IMR-90 (cell line): ENCODE measurements at regions not wholly inside any gene's neighbourhood (a gene's known extent, or its start where the extent isn't known, plus 50 kb on each side); places are given as distances from the start of the nearest gene placed in this dataset.

Experiments used
- ATAC-seq: fragments of 200-7000 bp; cut with Tn5 transposase; 2 replicates; pipeline ENCODE4 v1.9.1; 2020; ENCODE audit warnings: low read depth, mild to moderate bottlenecking, moderate library complexity
- BruUV-seq: library from RNA; stranded (reverse); fragments of 400-500 nt; replicated peaks from 2 replicates; lab custom pipeline; 2021; lab: Mats Ljungman, UMichigan
- CTCF ChIA-PET: fragments of 300-600 bp; formaldehyde crosslinking; extraction: SDS; loops from one replicate; lab custom pipeline; 2021; ENCODE audit warnings: antibody characterized with exemption; lab: Yijun Ruan, JAX
- POLR2A ChIA-PET: fragments of 300-600 bp; sonication (Branson Sonifier 250); formaldehyde crosslinking; loops from one replicate; lab custom pipeline; 2022; ENCODE audit warnings: antibody characterized with exemption; ENCODE audit not compliant: unreplicated experiment; lab: Charles Lee
- DNase-seq: peaks from one replicate; pipeline ENCODE4 v3.0.0; 2013
- H2AFZ ChIP-seq: replicated peaks from 2 replicates; pipeline ENCODE3; 2013; ENCODE audit warnings: low read length, mild to moderate bottlenecking; ENCODE audit not compliant: poor library complexity
- H2AK5ac ChIP-seq: 2 replicates; pipeline ENCODE4 v1.6.1; 2013; ENCODE audit warnings: low read depth, low read length, inconsistent platforms
- H2AK9ac ChIP-seq: replicated peaks from 2 replicates; pipeline ENCODE3; 2013; ENCODE audit warnings: mild to moderate bottlenecking, low read depth, low read length, moderate library complexity; ENCODE audit not compliant: poor library complexity
- H2BK120ac ChIP-seq: 2 replicates; pipeline ENCODE4 v1.6.1; 2013; ENCODE audit warnings: low read depth, low read length, inconsistent platforms
- H2BK15ac ChIP-seq: 3 replicates; pipeline ENCODE4 v1.6.1; 2013; ENCODE audit warnings: low read depth, low read length, inconsistent platforms
- H2BK20ac ChIP-seq: 2 replicates; pipeline ENCODE4 v1.6.1; 2013; ENCODE audit warnings: low read depth, mild to moderate bottlenecking, inconsistent platforms, low read length, moderate library complexity
- H2BK5ac ChIP-seq: 2 replicates; pipeline ENCODE4 v1.6.1; 2013; ENCODE audit warnings: mild to moderate bottlenecking, low read depth, low read length, inconsistent platforms; ENCODE audit not compliant: poor library complexity, severe bottlenecking
- H3K14ac ChIP-seq: replicated peaks from 2 replicates; pipeline ENCODE4 v1.6.1; 2013; ENCODE audit warnings: low read depth, low read length, inconsistent platforms
- H3K18ac ChIP-seq: 2 replicates; pipeline ENCODE4 v1.6.1; 2013; ENCODE audit warnings: low read depth, low read length, control low read depth
- H3K23ac ChIP-seq: 2 replicates; pipeline ENCODE4 v1.6.1; 2013; ENCODE audit warnings: low read depth, low read length, inconsistent platforms
- H3K27ac ChIP-seq: 2 replicates; pipeline ENCODE4 v1.5.1; 2013; ENCODE audit warnings: mild to moderate bottlenecking, control low read depth, low read length; ENCODE audit not compliant: insufficient read depth
- H3K27me3 ChIP-seq: 2 replicates; pipeline ENCODE4 v1.6.1; 2013; ENCODE audit warnings: low read length; ENCODE audit not compliant: control insufficient read depth, insufficient read depth
- H3K36me3 ChIP-seq: 2 replicates; pipeline ENCODE4 v1.6.1; 2013; ENCODE audit warnings: low read length, mixed read lengths; ENCODE audit not compliant: control insufficient read depth, insufficient read depth
- H3K4ac ChIP-seq: 2 replicates; pipeline ENCODE4 v1.6.1; 2013; ENCODE audit warnings: low read depth, low read length, inconsistent platforms
- H3K4me1 ChIP-seq: 2 replicates; pipeline ENCODE4 v1.6.1; 2013; ENCODE audit warnings: low read length, mixed read lengths; ENCODE audit not compliant: control insufficient read depth, insufficient read depth
- H3K4me2 ChIP-seq: 2 replicates; pipeline ENCODE4 v1.6.1; 2013; ENCODE audit warnings: low read depth, mild to moderate bottlenecking, control low read depth, low read length, moderate library complexity
- H3K4me3 ChIP-seq: 2 replicates; pipeline ENCODE4 v1.5.1; 2013; ENCODE audit warnings: low read depth, mild to moderate bottlenecking, control low read depth, low read length, moderate library complexity; ENCODE audit not compliant: insufficient read depth
- H3K56ac ChIP-seq: 2 replicates; pipeline ENCODE4 v1.6.1; 2013; ENCODE audit warnings: low read length, inconsistent platforms; ENCODE audit not compliant: insufficient read depth; ENCODE audit errors: extremely low read depth
- H3K79me1 ChIP-seq, 2 experiments: 2 replicates each; pipeline ENCODE4 v1.6.1; 2013; ENCODE audit warnings: low read length in 2 of 2, inconsistent platforms in 1 of 2, low read depth in 1 of 2
- H3K9ac ChIP-seq: 2 replicates; pipeline ENCODE4 v1.6.1; 2013; ENCODE audit warnings: low read depth, low read length, control low read depth
- H3K9me1 ChIP-seq: 2 replicates; pipeline ENCODE4 v1.6.1; 2013; ENCODE audit warnings: low read length, inconsistent platforms; ENCODE audit not compliant: insufficient read depth
- H3K9me3 ChIP-seq: 2 replicates; pipeline ENCODE4 v1.6.1; 2013; ENCODE audit warnings: low read length; ENCODE audit not compliant: control insufficient read depth, insufficient read depth
- H4K20me1 ChIP-seq: 2 replicates; pipeline ENCODE4 v1.6.1; 2013; ENCODE audit warnings: low read length, inconsistent platforms; ENCODE audit not compliant: insufficient read depth
- H4K5ac ChIP-seq: 2 replicates; pipeline ENCODE4 v1.6.1; 2013; ENCODE audit warnings: mild to moderate bottlenecking, low read depth, low read length, control low read depth
- H4K8ac ChIP-seq, 2 experiments: 2 replicates each; pipeline ENCODE4 v1.6.1; 2013; ENCODE audit warnings: low read depth in 2 of 2, low read length in 2 of 2, control low read depth in 1 of 2, inconsistent platforms in 1 of 2
- H4K91ac ChIP-seq: 2 replicates; pipeline ENCODE4 v1.6.1; 2013; ENCODE audit warnings: low read depth, low read length, inconsistent platforms; ENCODE audit not compliant: insufficient read depth
- BHLHE40 ChIP-seq: fragments of 150-350 bp; IDR thresholded peaks from 2 replicates; pipeline ENCODE4 v1.6.1; 2016; ENCODE audit warnings: mild to moderate bottlenecking, low read depth, low read length
- CEBPB ChIP-seq: IDR thresholded peaks from 2 replicates; pipeline ENCODE4 v1.6.1; 2012; ENCODE audit warnings: low read depth, low read length, improper control_type of control experiment
- CHD1 ChIP-seq: IDR thresholded peaks from 2 replicates; pipeline ENCODE4 v1.6.1; 2012; ENCODE audit warnings: low read depth, low read length, improper control_type of control experiment
- FOS ChIP-seq: fragments of 150-350 bp; IDR thresholded peaks from 2 replicates; pipeline ENCODE4 v1.6.1; 2016; ENCODE audit warnings: low read depth, low read length
- MAFK ChIP-seq: IDR thresholded peaks from 2 replicates; pipeline ENCODE4 v1.6.1; 2012; ENCODE audit warnings: low read depth, low read length, improper control_type of control experiment
- MAZ ChIP-seq: IDR thresholded peaks from 2 replicates; pipeline ENCODE4 v1.6.1; 2012; ENCODE audit warnings: low read depth, mild to moderate bottlenecking, low read length, improper control_type of control experiment, moderate library complexity, borderline replicate concordance
- MXI1 ChIP-seq: IDR thresholded peaks from 2 replicates; pipeline ENCODE4 v1.6.1; 2012; ENCODE audit warnings: low read depth, mild to moderate bottlenecking, low read length, moderate library complexity, borderline replicate concordance
- NFE2L2 ChIP-seq: fragments of 150-350 bp; IDR thresholded peaks from 2 replicates; pipeline ENCODE4 v1.6.1; 2016; ENCODE audit warnings: low read depth, mild to moderate bottlenecking, low read length
- POLR2A ChIP-seq: IDR thresholded peaks from 2 replicates; pipeline ENCODE4 v1.6.1; 2012; ENCODE audit warnings: mild to moderate bottlenecking, low read depth, low read length
- RAD21 ChIP-seq: IDR thresholded peaks from 2 replicates; pipeline ENCODE4 v1.6.1; 2012; ENCODE audit warnings: low read length, improper control_type of control experiment
- RCOR1 ChIP-seq: IDR thresholded peaks from 2 replicates; pipeline ENCODE4 v1.6.1; 2012; ENCODE audit warnings: mild to moderate bottlenecking, low read length, improper control_type of control experiment; ENCODE audit not compliant: insufficient replicate concordance
- RFX5 ChIP-seq: IDR thresholded peaks from 2 replicates; pipeline ENCODE4 v1.8.0; 2012; ENCODE audit warnings: low read depth, mild to moderate bottlenecking, low read length, moderate library complexity
- SMC3 ChIP-seq: fragments of 150-350 bp; IDR thresholded peaks from 2 replicates; pipeline ENCODE4 v1.6.1; 2016; ENCODE audit warnings: low read depth, mild to moderate bottlenecking, antibody characterized with exemption, low read length, moderate library complexity
- WGBS, 2 experiments: methylation state at CpG; one replicate each; pipeline versions ENCODE4 v1.1.5 to v1.1.7; 2013; ENCODE audit warnings: missing lambda C conversion rate in 2 of 2; ENCODE audit not compliant: insufficient read length in 1 of 2; ENCODE audit errors: extremely low coverage in 2 of 2; 5-methylcytosine and 5-hydroxymethylcytosine counted together
- dilution Hi-C: fragments of 300-500 bp; cut with HindIII; formaldehyde crosslinking; loops from one replicate; pipeline ENCODE4 v1.14.3; 2018; ENCODE audit warnings: low sequenced_read_pairs; ENCODE audit not compliant: unreplicated experiment
- in situ Hi-C: fragments of 300-500 bp; cut with MboI; formaldehyde crosslinking; loops from 3 replicates; pipeline ENCODE4 v1.14.3; 2019; ENCODE audit warnings: low sequenced_read_pairs, inconsistent platforms, mixed read lengths
- intact Hi-C: fragments of 100-400 bp; cut with micrococcal nuclease; formaldehyde crosslinking; loops from 2 replicates; pipeline ENCODE4 v1.10.0; 2022
- TF ChIP-seq, protein P1 (sequence below): fragments of 150-350 bp; IDR thresholded peaks from 2 replicates; pipeline ENCODE4 v1.6.1; 2017; ENCODE audit warnings: mild to moderate bottlenecking, antibody characterized with exemption, low read length, low read depth
- TF ChIP-seq, protein P2 (sequence below): fragments of 150-350 bp; IDR thresholded peaks from 2 replicates; pipeline ENCODE4 v1.6.1; 2016; ENCODE audit warnings: low read depth, mild to moderate bottlenecking, low read length, moderate library complexity, borderline replicate concordance
- TF ChIP-seq, protein P3 (sequence below): conservative IDR thresholded peaks from 2 replicates; pipeline ENCODE4 v1.5.1; 2012; ENCODE audit warnings: mild to moderate bottlenecking, low read depth, low read length, improper control_type of control experiment

DNA sequence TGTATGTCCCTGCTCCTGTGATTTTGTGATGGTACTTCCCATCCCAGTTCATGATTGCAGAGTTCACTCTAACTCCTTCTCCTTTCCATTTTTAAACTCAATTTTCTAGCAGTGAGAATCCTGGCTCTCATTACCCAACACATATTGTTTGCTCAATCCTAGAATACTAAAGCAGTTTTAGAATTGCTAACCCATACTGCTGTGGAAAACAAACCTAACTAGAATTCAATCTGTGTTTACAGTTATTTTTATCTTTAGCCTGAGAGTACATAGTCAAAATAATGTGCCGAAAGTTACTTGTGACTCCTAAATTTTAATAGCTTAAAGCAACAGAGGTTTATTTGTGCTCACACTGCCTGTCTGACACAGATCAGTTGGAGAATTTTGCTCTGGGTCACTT, 508.0 kb downstream of the AACS start:
- no peak overlapping the region for H2AFZ ChIP-seq
- WGBS, 2 experiments, result no CpG with 5 or more reads among the region's 1 CpG
- no peak overlapping the region for H2AK5ac ChIP-seq
- in situ Hi-C loops (no loop called here), dilution Hi-C loops (no loop called here), intact Hi-C loops (no loop called here)
- H3K27me3 ChIP-seq, result no peaks in the 10 kb centered on the region
- no peak overlapping the region for H3K23ac ChIP-seq
- H3K14ac ChIP-seq, result no peak overlapping the region
- H3K9me1 ChIP-seq, result no peaks in the 10 kb centered on the region
- no TSS peak for BruUV-seq
- TF ChIP-seq, protein P1, sequence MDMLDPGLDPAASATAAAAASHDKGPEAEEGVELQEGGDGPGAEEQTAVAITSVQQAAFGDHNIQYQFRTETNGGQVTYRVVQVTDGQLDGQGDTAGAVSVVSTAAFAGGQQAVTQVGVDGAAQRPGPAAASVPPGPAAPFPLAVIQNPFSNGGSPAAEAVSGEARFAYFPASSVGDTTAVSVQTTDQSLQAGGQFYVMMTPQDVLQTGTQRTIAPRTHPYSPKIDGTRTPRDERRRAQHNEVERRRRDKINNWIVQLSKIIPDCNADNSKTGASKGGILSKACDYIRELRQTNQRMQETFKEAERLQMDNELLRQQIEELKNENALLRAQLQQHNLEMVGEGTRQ, result no peak
- no peak for TF ChIP-seq RFX5
- TF ChIP-seq CHD1, result no peak
- no peak for TF ChIP-seq MXI1
- no peak for TF ChIP-seq POLR2A
- no peak for TF ChIP-seq RCOR1
- no peak for TF ChIP-seq CEBPB
- TF ChIP-seq MAFK, result no peak
- TF ChIP-seq, protein P2, sequence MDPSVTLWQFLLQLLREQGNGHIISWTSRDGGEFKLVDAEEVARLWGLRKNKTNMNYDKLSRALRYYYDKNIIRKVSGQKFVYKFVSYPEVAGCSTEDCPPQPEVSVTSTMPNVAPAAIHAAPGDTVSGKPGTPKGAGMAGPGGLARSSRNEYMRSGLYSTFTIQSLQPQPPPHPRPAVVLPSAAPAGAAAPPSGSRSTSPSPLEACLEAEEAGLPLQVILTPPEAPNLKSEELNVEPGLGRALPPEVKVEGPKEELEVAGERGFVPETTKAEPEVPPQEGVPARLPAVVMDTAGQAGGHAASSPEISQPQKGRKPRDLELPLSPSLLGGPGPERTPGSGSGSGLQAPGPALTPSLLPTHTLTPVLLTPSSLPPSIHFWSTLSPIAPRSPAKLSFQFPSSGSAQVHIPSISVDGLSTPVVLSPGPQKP, result no peak
- no peak for TF ChIP-seq BHLHE40
- no peak for TF ChIP-seq FOS
- no peak for TF ChIP-seq RAD21
- TF ChIP-seq, protein P3, sequence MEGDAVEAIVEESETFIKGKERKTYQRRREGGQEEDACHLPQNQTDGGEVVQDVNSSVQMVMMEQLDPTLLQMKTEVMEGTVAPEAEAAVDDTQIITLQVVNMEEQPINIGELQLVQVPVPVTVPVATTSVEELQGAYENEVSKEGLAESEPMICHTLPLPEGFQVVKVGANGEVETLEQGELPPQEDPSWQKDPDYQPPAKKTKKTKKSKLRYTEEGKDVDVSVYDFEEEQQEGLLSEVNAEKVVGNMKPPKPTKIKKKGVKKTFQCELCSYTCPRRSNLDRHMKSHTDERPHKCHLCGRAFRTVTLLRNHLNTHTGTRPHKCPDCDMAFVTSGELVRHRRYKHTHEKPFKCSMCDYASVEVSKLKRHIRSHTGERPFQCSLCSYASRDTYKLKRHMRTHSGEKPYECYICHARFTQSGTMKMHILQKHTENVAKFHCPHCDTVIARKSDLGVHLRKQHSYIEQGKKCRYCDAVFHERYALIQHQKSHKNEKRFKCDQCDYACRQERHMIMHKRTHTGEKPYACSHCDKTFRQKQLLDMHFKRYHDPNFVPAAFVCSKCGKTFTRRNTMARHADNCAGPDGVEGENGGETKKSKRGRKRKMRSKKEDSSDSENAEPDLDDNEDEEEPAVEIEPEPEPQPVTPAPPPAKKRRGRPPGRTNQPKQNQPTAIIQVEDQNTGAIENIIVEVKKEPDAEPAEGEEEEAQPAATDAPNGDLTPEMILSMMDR, result no peak
- no peak for TF ChIP-seq SMC3
- no peak for TF ChIP-seq NFE2L2
- TF ChIP-seq MAZ, result no peak
- H3K9me3 ChIP-seq, result peaks cover 10% of the 10 kb centered on the region
- no peak overlapping the region for H3K4me3 ChIP-seq
- no peak overlapping the region for H4K8ac ChIP-seq
- H3K56ac ChIP-seq, result no peak overlapping the region
- H3K27ac ChIP-seq, result no peak overlapping the region
- no peak overlapping the region for H3K18ac ChIP-seq
- H2BK20ac ChIP-seq, result no peak overlapping the region
- no peaks in the 10 kb centered on the region for H3K79me1 ChIP-seq
- H3K36me3 ChIP-seq, result no peaks in the 10 kb centered on the region
- H2BK5ac ChIP-seq, result no peak overlapping the region
- no peak overlapping the region for H3K9ac ChIP-seq
- ChIA-PET POLR2A (no interaction called here), CTCF (no interaction called here)
- no peak overlapping the region for H4K91ac ChIP-seq
- H3K4me1 ChIP-seq, result no peaks in the 10 kb centered on the region
- ATAC-seq (no peak), DNase-seq (no peak)
- no peak overlapping the region for H2AK9ac ChIP-seq
- H2BK120ac ChIP-seq, result no peak overlapping the region
- H4K20me1 ChIP-seq, result no peaks in the 10 kb centered on the region
- H3K4ac ChIP-seq, result no peak overlapping the region
- no peak overlapping the region for H4K5ac ChIP-seq
- H3K4me2 ChIP-seq, result no peak overlapping the region
- no peak overlapping the region for H2BK15ac ChIP-seq
